HEK293 (cell line): ENCODE measurements at regions not wholly inside any gene's neighbourhood (a gene's known extent, or its start where the extent isn't known, plus 50 kb on each side); places are given as distances from the start of the nearest gene placed in this dataset.

Source experiments
- CTCF ChIP-seq: fragments of 450-650 bp; formaldehyde crosslinking; IDR thresholded peaks from 2 replicates; pipeline ENCODE4 v1.5.1; 2016; ENCODE audit warnings: missing biosample characterization, missing genetic modification characterization
- GLI4 ChIP-seq: fragments of 450-650 bp; formaldehyde crosslinking; IDR thresholded peaks from 2 replicates; pipeline ENCODE4 v1.5.1; 2016; ENCODE audit warnings: missing biosample characterization, missing genetic modification characterization
- PRDM6 ChIP-seq: fragments of 450-650 bp; formaldehyde crosslinking; IDR thresholded peaks from 2 replicates; pipeline ENCODE4 v1.5.1; 2017; ENCODE audit warnings: missing biosample characterization, missing genetic modification characterization
- REPIN1 ChIP-seq: fragments of 450-650 bp; formaldehyde crosslinking; IDR thresholded peaks from 2 replicates; pipeline ENCODE4 v1.5.1; 2017; ENCODE audit warnings: missing biosample characterization, missing genetic modification characterization, low read depth
- SP7 ChIP-seq: fragments of 450-650 bp; formaldehyde crosslinking; IDR thresholded peaks from 2 replicates; pipeline ENCODE4 v1.5.1; 2016; ENCODE audit warnings: missing biosample characterization, missing genetic modification characterization
- YY1 ChIP-seq: fragments of 450-650 bp; formaldehyde crosslinking; IDR thresholded peaks from 2 replicates; pipeline ENCODE4 v1.5.1; 2018; ENCODE audit warnings: missing biosample characterization, missing genetic modification characterization
- ZBTB17 ChIP-seq: fragments of 450-650 bp; formaldehyde crosslinking; IDR thresholded peaks from 2 replicates; pipeline ENCODE4 v1.5.1; 2016; ENCODE audit warnings: missing biosample characterization, missing genetic modification characterization
- ZEB2 ChIP-seq: fragments of 450-650 bp; formaldehyde crosslinking; IDR thresholded peaks from 2 replicates; pipeline ENCODE4 v1.5.1; 2016; ENCODE audit warnings: missing biosample characterization, missing genetic modification characterization
- ZFP37 ChIP-seq: fragments of 450-650 bp; formaldehyde crosslinking; IDR thresholded peaks from 2 replicates; pipeline ENCODE4 v1.5.1; 2016; ENCODE audit warnings: missing biosample characterization, missing genetic modification characterization
- ZNF112 ChIP-seq: fragments of 450-650 bp; formaldehyde crosslinking; IDR thresholded peaks from 2 replicates; pipeline ENCODE4 v1.5.0; 2017; ENCODE audit warnings: missing biosample characterization, missing genetic modification characterization
- ZNF114 ChIP-seq: fragments of 450-650 bp; formaldehyde crosslinking; IDR thresholded peaks from 2 replicates; pipeline ENCODE4 v1.5.0; 2017; ENCODE audit warnings: missing biosample characterization, missing genetic modification characterization
- ZNF121 ChIP-seq: fragments of 450-650 bp; formaldehyde crosslinking; IDR thresholded peaks from 2 replicates; pipeline ENCODE4 v1.5.1; 2016; ENCODE audit warnings: missing biosample characterization, missing genetic modification characterization
- ZNF16 ChIP-seq: fragments of 450-650 bp; formaldehyde crosslinking; IDR thresholded peaks from 2 replicates; pipeline ENCODE4 v1.5.1; 2016; ENCODE audit warnings: low read depth, missing biosample characterization, missing genetic modification characterization
- ZNF211 ChIP-seq: fragments of 450-650 bp; formaldehyde crosslinking; IDR thresholded peaks from 2 replicates; pipeline ENCODE4 v1.5.1; 2016; ENCODE audit warnings: low read depth, missing biosample characterization, missing genetic modification characterization
- ZNF24 ChIP-seq: fragments of 450-650 bp; formaldehyde crosslinking; IDR thresholded peaks from 2 replicates; pipeline ENCODE4 v1.5.1; 2016; ENCODE audit warnings: missing biosample characterization, missing genetic modification characterization
- ZNF302 ChIP-seq: fragments of 450-650 bp; formaldehyde crosslinking; IDR thresholded peaks from 2 replicates; pipeline ENCODE4 v1.5.1; 2016; ENCODE audit warnings: missing biosample characterization, missing genetic modification characterization, low read depth
- ZNF335 ChIP-seq: fragments of 450-650 bp; formaldehyde crosslinking; conservative IDR thresholded peaks from 2 replicates; pipeline ENCODE4 v1.5.1; 2016; ENCODE audit warnings: missing biosample characterization, missing genetic modification characterization
- ZNF394 ChIP-seq: fragments of 450-650 bp; formaldehyde crosslinking; IDR thresholded peaks from 2 replicates; pipeline ENCODE4 v1.5.1; 2016; ENCODE audit warnings: missing biosample characterization, missing genetic modification characterization, mild to moderate bottlenecking, moderate library complexity, borderline replicate concordance
- ZNF398 ChIP-seq: fragments of 450-650 bp; formaldehyde crosslinking; IDR thresholded peaks from 2 replicates; pipeline ENCODE4 v1.5.1; 2017; ENCODE audit warnings: missing biosample characterization, missing genetic modification characterization
- ZNF416 ChIP-seq: fragments of 450-650 bp; formaldehyde crosslinking; IDR thresholded peaks from 2 replicates; pipeline ENCODE4 v1.5.1; 2016; ENCODE audit warnings: missing biosample characterization, missing genetic modification characterization
- ZNF423 ChIP-seq: fragments of 450-650 bp; formaldehyde crosslinking; IDR thresholded peaks from 2 replicates; pipeline ENCODE4 v1.5.1; 2016; ENCODE audit warnings: missing biosample characterization, missing genetic modification characterization
- ZNF510 ChIP-seq: fragments of 450-650 bp; formaldehyde crosslinking; IDR thresholded peaks from 2 replicates; pipeline ENCODE4 v1.5.1; 2018; ENCODE audit warnings: mild to moderate bottlenecking, missing genetic modification characterization, missing biosample characterization; ENCODE audit not compliant: insufficient replicate concordance
- ZNF521 ChIP-seq: fragments of 450-650 bp; formaldehyde crosslinking; IDR thresholded peaks from 2 replicates; pipeline ENCODE4 v1.5.1; 2017; ENCODE audit warnings: missing biosample characterization, mild to moderate bottlenecking, missing genetic modification characterization
- ZNF549 ChIP-seq: fragments of 450-650 bp; IDR thresholded peaks from 2 replicates; pipeline ENCODE4 v1.5.1; 2018; ENCODE audit warnings: missing biosample characterization, missing genetic modification characterization, mild to moderate bottlenecking, inconsistent platforms, moderate library complexity
- ZNF561 ChIP-seq: fragments of 450-650 bp; IDR thresholded peaks from 2 replicates; pipeline ENCODE4 v1.5.1; 2018; ENCODE audit warnings: missing biosample characterization, missing genetic modification characterization, borderline replicate concordance
- ZNF580 ChIP-seq: fragments of 450-650 bp; formaldehyde crosslinking; IDR thresholded peaks from 2 replicates; pipeline ENCODE4 v1.5.1; 2016; ENCODE audit warnings: missing biosample characterization, missing genetic modification characterization
- ZNF610 ChIP-seq: fragments of 450-650 bp; formaldehyde crosslinking; IDR thresholded peaks from 2 replicates; pipeline ENCODE4 v1.5.1; 2016; ENCODE audit warnings: missing biosample characterization, missing genetic modification characterization, borderline replicate concordance
- ZNF623 ChIP-seq: fragments of 450-650 bp; formaldehyde crosslinking; IDR thresholded peaks from 2 replicates; pipeline ENCODE4 v1.5.1; 2016; ENCODE audit warnings: missing biosample characterization, missing genetic modification characterization
- ZNF639 ChIP-seq: fragments of 450-650 bp; formaldehyde crosslinking; IDR thresholded peaks from 2 replicates; pipeline ENCODE4 v1.5.1; 2016; ENCODE audit warnings: missing biosample characterization, missing genetic modification characterization
- ZNF660 ChIP-seq: fragments of 450-650 bp; IDR thresholded peaks from 2 replicates; pipeline ENCODE4 v1.5.1; 2018; ENCODE audit warnings: missing biosample characterization, mild to moderate bottlenecking, missing genetic modification characterization
- ZNF707 ChIP-seq: fragments of 450-650 bp; formaldehyde crosslinking; IDR thresholded peaks from 2 replicates; pipeline ENCODE4 v1.5.1; 2016; ENCODE audit warnings: missing biosample characterization, missing genetic modification characterization
- ZNF777 ChIP-seq: fragments of 450-650 bp; formaldehyde crosslinking; IDR thresholded peaks from 2 replicates; pipeline ENCODE4 v1.5.1; 2017; ENCODE audit warnings: missing biosample characterization, missing genetic modification characterization, borderline replicate concordance
- ZSCAN23 ChIP-seq: fragments of 450-650 bp; formaldehyde crosslinking; IDR thresholded peaks from 2 replicates; pipeline ENCODE4 v1.5.1; 2016; ENCODE audit warnings: missing biosample characterization, missing genetic modification characterization

GRCh38 chr6:27720607-27721580 lies 191.3 kb downstream of the OR2B2 start (continued):
- TF ChIP-seq ZSCAN23 (no peak), ZNF623 (tag by site-specific recombination) (0 out of 2 replicates have a peak, but pooled peaks have one; percentile 13), CTCF (tag by site-specific recombination) (peak; percentile 17; the same call in 1 of the 2 replicates), ZNF416 (tag by site-specific recombination) (peak; percentile 99), ZNF521 (tag by site-specific recombination) (no peak), ZNF707 (tag by site-specific recombination) (no peak), ZNF16 (no peak), ZNF549 (tag by site-specific recombination) (0 out of 2 replicates have a peak, but pooled peaks have one; percentile 44), REPIN1 (tag by site-specific recombination) (no peak), ZFP37 (peak; percentile 55; the same call in 1 of the 2 replicates), ZEB2 (tag by site-specific recombination) (peak; percentile 40; the same call in 1 of the 2 replicates), ZNF394 (peak; percentile 36; the same call in 1 of the 2 replicates), ZNF302 (tag by site-specific recombination) (no peak), ZNF639 (tag by site-specific recombination) (peak; percentile 63; the same call in 1 of the 2 replicates), ZNF561 (tag by site-specific recombination) (peak; percentile 77), ZNF660 (peak; percentile 99), ZNF580 (peak; percentile 92), ZNF423 (tag by site-specific recombination) (no peak), ZBTB17 (peak; percentile 88), GLI4 (tag by site-specific recombination) (no peak), ZNF211 (tag by site-specific recombination) (no peak), ZNF510 (tag by site-specific recombination) (no peak), ZNF114 (tag by site-specific recombination) (no peak), ZNF610 (tag by site-specific recombination) (0 out of 2 replicates have a peak, but pooled peaks have one; percentile 53), PRDM6 (tag by site-specific recombination) (no peak), YY1 (tag by site-specific recombination) (peak; percentile 31; the same call in 1 of the 2 replicates), ZNF777 (tag by site-specific recombination) (no peak), ZNF398 (0 out of 2 replicates have a peak, but pooled peaks have one; percentile 35), SP7 (peak; percentile 50; the same call in 1 of the 2 replicates), ZNF335 (tag by site-specific recombination) (peak; percentile 39; the same call in 1 of the 2 replicates), ZNF112 (tag by site-specific recombination) (no peak), ZNF24 (tag by site-specific recombination) (peak; percentile 59; the same call in 1 of the 2 replicates), ZNF121 (tag by site-specific recombination) (0 out of 2 replicates have a peak, but pooled peaks have one; percentile 17)
